Gastrocnemius medialis (tissue), 4 donors: ENCODE measurements at regions not wholly inside any gene's neighbourhood (a gene's known extent, or its start where the extent isn't known, plus 50 kb on each side); places are given as distances from the start of the nearest gene placed in this dataset.
"Not testable (repeated sequence)": the region's sequence is repeated elsewhere in the genome, so short reads cannot be mapped to it uniquely, and the experiment has no call there.

Experiments
- CTCF ChIP-seq, 5 experiments: fragments of 450-650 bp in 3 of 5; fragments of 200-600 bp in 2 of 5; sonication (generic) in 2 of 5; IDR thresholded peaks in 4 of 5; conservative IDR thresholded peaks in 1 of 5; 1 replicate in 4 of 5; 2 replicates in 1 of 5; pipeline ENCODE4 v1.5.1; 2016 to 2019; ENCODE audit warnings: antibody characterized with exemption in 5 of 5, mild to moderate bottlenecking in 3 of 5, moderate library complexity in 3 of 5
- POLR2A ChIP-seq, 2 donors: fragments of 450-650 bp; IDR thresholded peaks; one replicate each; pipeline ENCODE4 v1.6.1; 2017; ENCODE audit warnings: antibody characterized with exemption in 2 of 2, mild to moderate bottlenecking in 2 of 2, moderate library complexity in 2 of 2

DNA sequence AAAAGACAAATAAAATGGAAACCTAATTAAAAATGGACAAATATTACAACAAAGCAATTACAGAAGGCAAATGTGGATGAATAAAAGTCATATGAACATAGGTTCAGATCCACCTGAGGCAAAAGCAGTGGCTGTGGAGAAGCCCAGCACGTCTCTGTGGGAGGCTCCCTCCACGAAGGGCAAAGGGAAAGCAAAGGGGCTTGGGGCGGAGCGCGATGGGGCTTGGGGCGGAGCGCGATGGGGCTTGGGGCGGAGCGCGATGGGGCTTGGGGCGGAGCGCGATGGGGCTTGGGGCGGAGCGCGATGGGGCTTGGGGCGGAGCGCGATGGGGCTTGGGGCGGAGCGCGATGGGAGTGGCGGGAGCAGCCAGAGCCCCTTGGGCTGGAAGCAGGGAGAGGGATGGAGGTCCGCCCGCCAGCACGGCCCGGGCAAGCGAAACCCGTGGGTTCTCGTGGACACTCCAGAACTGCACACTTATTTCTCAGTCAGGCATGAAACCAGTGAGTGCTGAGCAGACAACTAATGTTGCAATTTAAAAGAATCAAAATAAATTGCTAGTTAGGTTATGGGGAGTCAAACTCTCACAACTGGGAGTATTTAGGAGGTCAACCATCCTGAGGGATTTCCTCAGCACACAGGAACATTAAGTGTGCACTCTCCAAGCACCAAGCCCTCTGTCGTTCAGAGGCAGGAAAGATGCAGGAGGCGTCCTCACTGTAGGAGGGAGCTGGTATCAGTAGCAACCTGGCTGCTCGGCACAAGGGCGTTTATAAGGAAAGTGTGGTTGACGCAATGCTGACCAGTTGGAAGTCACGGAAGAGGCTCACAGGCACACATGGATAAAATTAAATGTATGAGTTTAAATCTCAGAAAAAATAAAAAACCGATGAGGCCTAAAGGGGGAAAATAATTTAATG, 81.8 kb downstream of the NAPG start:
- TF ChIP-seq CTCF (IDR thresholded peaks at IDR 0.05 in 4 of 5, conservative IDR thresholded peaks at IDR 0.05 in 1 of 5); POLR2A (IDR thresholded peaks at IDR 0.05): not testable (repeated sequence)
